Lower leg skin (tissue), 3 donors: ENCODE measurements at regions not wholly inside any gene's neighbourhood (a gene's known extent, or its start where the extent isn't known, plus 50 kb on each side); places are given as distances from the start of the nearest gene placed in this dataset.

Source experiments
- CTCF ChIP-seq, 3 donors: fragments of 450-650 bp; IDR thresholded peaks; one replicate each; pipeline ENCODE4 v1.5.1; 2016; ENCODE audit warnings: antibody characterized with exemption in 3 of 3, mild to moderate bottlenecking in 3 of 3, moderate library complexity in 2 of 3
- POLR2A ChIP-seq, 2 donors: fragments of 450-650 bp; IDR thresholded peaks; one replicate each; pipeline ENCODE4 v1.6.1; 2016 to 2017; ENCODE audit warnings: antibody characterized with exemption in 2 of 2, mild to moderate bottlenecking in 1 of 2, moderate library complexity in 1 of 2

- TF ChIP-seq CTCF (IDR thresholded peaks at IDR 0.05) (no peak), POLR2A (IDR thresholded peaks at IDR 0.05) (no peak)
Measured at GRCh38 chr5:106755066-106755465, 915.7 kb downstream of the EFNA5 start.
